H9 (cell line): ENCODE measurements at regions not wholly inside any gene's neighbourhood (a gene's known extent, or its start where the extent isn't known, plus 50 kb on each side); places are given as distances from the start of the nearest gene placed in this dataset.

Experiments
- DNase-seq: peaks from one replicate; pipeline ENCODE4 v3.0.0-alpha.2; 2017
- H2AFZ ChIP-seq: one replicate; pipeline ENCODE4 v1.6.1; 2013; ENCODE audit warnings: mild to moderate bottlenecking, low read length, control low read depth, moderate library complexity
- H2AK5ac ChIP-seq: 2 replicates; pipeline ENCODE4 v1.6.1; 2013; ENCODE audit warnings: low read length, control low read depth, mixed read lengths; ENCODE audit not compliant: insufficient read length
- H2BK120ac ChIP-seq: one replicate; pipeline ENCODE4 v1.6.1; 2013; ENCODE audit warnings: low read depth, mild to moderate bottlenecking, low read length, control low read depth, inconsistent platforms; ENCODE audit not compliant: poor library complexity, severe bottlenecking
- H2BK12ac ChIP-seq: 2 replicates; pipeline ENCODE4 v1.6.1; 2013; ENCODE audit warnings: low read length, control low read depth, mixed read lengths, low read depth; ENCODE audit not compliant: insufficient read length
- H2BK15ac ChIP-seq: 2 replicates; pipeline ENCODE4 v1.6.1; 2013; ENCODE audit warnings: low read depth, low read length, control low read depth
- H2BK20ac ChIP-seq: one replicate; pipeline ENCODE4 v1.6.1; 2013; ENCODE audit warnings: low read depth, mild to moderate bottlenecking, low read length, control low read depth, inconsistent platforms; ENCODE audit not compliant: poor library complexity, severe bottlenecking
- H2BK5ac ChIP-seq: 2 replicates; pipeline ENCODE4 v1.6.1; 2013; ENCODE audit warnings: low read length, control low read depth, mixed read lengths; ENCODE audit not compliant: insufficient read length
- H3K14ac ChIP-seq: 2 replicates; pipeline ENCODE4 v1.6.1; 2013; ENCODE audit warnings: low read length, control low read depth; ENCODE audit not compliant: insufficient read depth
- H3K18ac ChIP-seq: 2 replicates; pipeline ENCODE4 v1.6.1; 2013; ENCODE audit warnings: low read depth, mild to moderate bottlenecking, mixed read lengths, low read length, control low read depth; ENCODE audit not compliant: insufficient read length
- H3K23ac ChIP-seq: 2 replicates; pipeline ENCODE4 v1.6.1; 2013; ENCODE audit warnings: low read length, control low read depth, mixed read lengths, low read depth; ENCODE audit not compliant: insufficient read length
- H3K23me2 ChIP-seq: 2 replicates; pipeline ENCODE4 v1.6.1; 2013; ENCODE audit warnings: low read depth, mild to moderate bottlenecking, mixed read lengths, low read length, control low read depth; ENCODE audit not compliant: insufficient read length, poor library complexity, severe bottlenecking
- H3K27ac ChIP-seq: 2 replicates; pipeline ENCODE4 v1.5.1; 2013; ENCODE audit warnings: low read length, control low read depth, mixed read lengths, low read depth; ENCODE audit not compliant: insufficient read length
- H3K27me3 ChIP-seq: 2 replicates; pipeline ENCODE4 v1.6.1; 2013; ENCODE audit warnings: low read length, control low read depth, inconsistent platforms; ENCODE audit not compliant: insufficient read depth
- H3K4ac ChIP-seq: 2 replicates; pipeline ENCODE4 v1.6.1; 2013; ENCODE audit warnings: low read depth, mild to moderate bottlenecking, control low read depth, inconsistent platforms, low read length, moderate library complexity
- H3K4me1 ChIP-seq: 2 replicates; pipeline ENCODE4 v1.6.1; 2013; ENCODE audit warnings: low read length, control low read depth, inconsistent platforms; ENCODE audit not compliant: insufficient read depth
- H3K4me2 ChIP-seq: 2 replicates; pipeline ENCODE4 v1.6.1; 2013; ENCODE audit warnings: low read length, control low read depth, mixed read lengths; ENCODE audit not compliant: insufficient read length, insufficient read depth
- H3K56ac ChIP-seq: 2 replicates; pipeline ENCODE4 v1.6.1; 2013; ENCODE audit warnings: low read depth, mild to moderate bottlenecking, mixed read lengths, low read length, control low read depth; ENCODE audit not compliant: insufficient read length
- H3K79me1 ChIP-seq: 2 replicates; pipeline ENCODE4 v1.6.1; 2013; ENCODE audit warnings: low read depth, mild to moderate bottlenecking, moderate library complexity, low read length, control low read depth, inconsistent platforms; ENCODE audit not compliant: insufficient read depth, poor library complexity, severe bottlenecking
- H3K79me2 ChIP-seq: 2 replicates; pipeline ENCODE4 v1.6.1; 2013; ENCODE audit warnings: low read length, control low read depth, inconsistent platforms; ENCODE audit not compliant: insufficient read depth
- H3K9ac ChIP-seq: 2 replicates; pipeline ENCODE4 v1.6.1; 2013; ENCODE audit warnings: low read length, control low read depth, mixed read lengths; ENCODE audit not compliant: insufficient read length; ENCODE audit errors: extremely low read depth
- H3K9me3 ChIP-seq: one replicate; pipeline ENCODE4 v1.6.1; 2013; ENCODE audit warnings: low read depth, low read length, inconsistent platforms; ENCODE audit not compliant: control insufficient read depth
- H3T11ph ChIP-seq: one replicate; pipeline ENCODE4 v1.6.1; 2013; ENCODE audit warnings: mild to moderate bottlenecking, low read length, control low read depth, inconsistent platforms
- H4K20me1 ChIP-seq: one replicate; pipeline ENCODE4 v1.6.1; 2013; ENCODE audit not compliant: control insufficient read depth, insufficient read length, insufficient read depth
- H4K5ac ChIP-seq: 2 replicates; pipeline ENCODE4 v1.6.1; 2013; ENCODE audit warnings: low read depth, mild to moderate bottlenecking, mixed read lengths, low read length, control low read depth; ENCODE audit not compliant: insufficient read length
- H4K8ac ChIP-seq: replicated peaks from 2 replicates; pipeline ENCODE4 v1.6.1; 2013; ENCODE audit warnings: low read length, control low read depth, mixed read lengths, low read depth; ENCODE audit not compliant: insufficient read length
- H4K91ac ChIP-seq: 2 replicates; pipeline ENCODE4 v1.6.1; 2013; ENCODE audit warnings: low read depth, mild to moderate bottlenecking, moderate library complexity, mixed read lengths, low read length, control low read depth; ENCODE audit not compliant: insufficient read length
- H3K27ac Mint-ChIP-seq, 3 experiments: 2 replicates in 2 of 3; 3 replicates in 1 of 3; pipeline ENCODE4 v1.8.0; 2020 to 2021; ENCODE audit warnings: mixed read lengths in 3 of 3, mild to moderate bottlenecking in 1 of 3, moderate library complexity in 1 of 3
- H3K27me3 Mint-ChIP-seq: 2 replicates; pipeline ENCODE4 v1.8.0; 2021; ENCODE audit warnings: low read depth, mild to moderate bottlenecking, moderate library complexity, mixed read lengths
- H3K36me3 Mint-ChIP-seq, 3 experiments: 2 replicates in 2 of 3; 3 replicates in 1 of 3; pipeline ENCODE4 v1.8.0; 2020 to 2021; ENCODE audit warnings: low read depth in 3 of 3, mixed read lengths in 3 of 3; ENCODE audit not compliant: insufficient read depth in 1 of 3
- H3K4me1 Mint-ChIP-seq, 2 experiments: 2 replicates each; pipeline ENCODE4 v1.8.0; 2020; ENCODE audit warnings: mixed read lengths in 2 of 2
- H3K4me3 Mint-ChIP-seq, 2 experiments: 2 replicates in 1 of 2; 3 replicates in 1 of 2; pipeline ENCODE4 v1.8.0; 2020 to 2021; ENCODE audit warnings: mild to moderate bottlenecking in 2 of 2, mixed read lengths in 2 of 2, moderate library complexity in 1 of 2
- H3K9me3 Mint-ChIP-seq, 2 experiments: 2 replicates in 1 of 2; 3 replicates in 1 of 2; pipeline ENCODE4 v1.8.0; 2020; ENCODE audit warnings: mild to moderate bottlenecking in 2 of 2, mixed read lengths in 2 of 2, moderate library complexity in 1 of 2
- WGBS: extraction: QIAGEN DNeasy Blood & Tissue Kit; methylation state at CpG from one replicate; pipeline ENCODE4 v1.1.7; 2013; ENCODE audit warnings: missing lambda C conversion rate, low lambda C conversion rate, mixed read lengths; ENCODE audit not compliant: insufficient read length; ENCODE audit errors: extremely low coverage; 5-methylcytosine and 5-hydroxymethylcytosine counted together
- TF ChIP-seq, protein P1 (sequence below): fragments of 200-600 bp; sonication (generic); conservative IDR thresholded peaks from 3 replicates; pipeline ENCODE4 v1.8.0; 2021; ENCODE audit warnings: antibody characterized with exemption, mild to moderate bottlenecking

DNA sequence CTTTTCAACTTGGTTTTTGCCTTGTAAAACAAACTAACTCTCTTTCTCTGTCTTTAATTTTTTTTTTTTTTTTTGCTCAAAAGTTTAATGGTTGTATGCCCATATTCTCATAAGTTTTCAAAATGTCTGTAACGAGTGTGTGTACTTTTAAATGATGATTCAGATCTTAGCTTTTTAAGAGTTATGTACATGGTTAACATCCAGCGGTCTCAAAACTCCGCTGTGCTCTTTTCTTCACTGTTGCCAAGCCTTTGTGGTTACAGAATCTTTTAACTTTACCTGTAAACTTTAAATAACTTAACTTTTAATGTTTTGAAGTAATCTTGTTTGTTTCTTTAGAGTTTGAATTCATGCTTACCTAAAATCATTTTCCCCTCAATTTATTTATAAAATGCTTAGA is 133.0 kb downstream of the SAMD5 start:
- no peak overlapping the region for H3K4me3 Mint-ChIP-seq
- H3K23me2 ChIP-seq = no peaks in the 10 kb centered on the region
- no peak overlapping the region for H3T11ph ChIP-seq
- WGBS = no CpG with 5 or more reads among the region's 3 CpGs
- H3K27ac Mint-ChIP-seq = no peak overlapping the region
- H4K8ac ChIP-seq = no peak overlapping the region
- no peaks in the 10 kb centered on the region for H3K36me3 Mint-ChIP-seq
- no peak overlapping the region for H2BK12ac ChIP-seq
- H3K79me1 ChIP-seq = no peaks in the 10 kb centered on the region
- no peak overlapping the region for H4K91ac ChIP-seq
- no peaks in the 10 kb centered on the region for H3K9me3 ChIP-seq
- H3K56ac ChIP-seq = no peak overlapping the region
- no peak overlapping the region for H2BK15ac ChIP-seq
- H3K27me3 Mint-ChIP-seq = peaks cover 1% of the 10 kb centered on the region; the same call in 1 of the 2 replicates
- no peak overlapping the region for H4K5ac ChIP-seq
- H3K23ac ChIP-seq = no peak overlapping the region
- no peaks in the 10 kb centered on the region for H3K27me3 ChIP-seq
- H2BK5ac ChIP-seq = no peak overlapping the region
- H3K9me3 Mint-ChIP-seq = no peaks in the 10 kb centered on the region
- no peak overlapping the region for H2AK5ac ChIP-seq
- H3K9ac ChIP-seq = no peak overlapping the region
- H3K4me2 ChIP-seq = no peak overlapping the region
- H3K79me2 ChIP-seq = no peaks in the 10 kb centered on the region
- no peaks in the 10 kb centered on the region for H4K20me1 ChIP-seq
- H3K18ac ChIP-seq = no peak overlapping the region
- H3K14ac ChIP-seq = no peak overlapping the region
- DNase-seq = no peak
- TF ChIP-seq, protein P1, sequence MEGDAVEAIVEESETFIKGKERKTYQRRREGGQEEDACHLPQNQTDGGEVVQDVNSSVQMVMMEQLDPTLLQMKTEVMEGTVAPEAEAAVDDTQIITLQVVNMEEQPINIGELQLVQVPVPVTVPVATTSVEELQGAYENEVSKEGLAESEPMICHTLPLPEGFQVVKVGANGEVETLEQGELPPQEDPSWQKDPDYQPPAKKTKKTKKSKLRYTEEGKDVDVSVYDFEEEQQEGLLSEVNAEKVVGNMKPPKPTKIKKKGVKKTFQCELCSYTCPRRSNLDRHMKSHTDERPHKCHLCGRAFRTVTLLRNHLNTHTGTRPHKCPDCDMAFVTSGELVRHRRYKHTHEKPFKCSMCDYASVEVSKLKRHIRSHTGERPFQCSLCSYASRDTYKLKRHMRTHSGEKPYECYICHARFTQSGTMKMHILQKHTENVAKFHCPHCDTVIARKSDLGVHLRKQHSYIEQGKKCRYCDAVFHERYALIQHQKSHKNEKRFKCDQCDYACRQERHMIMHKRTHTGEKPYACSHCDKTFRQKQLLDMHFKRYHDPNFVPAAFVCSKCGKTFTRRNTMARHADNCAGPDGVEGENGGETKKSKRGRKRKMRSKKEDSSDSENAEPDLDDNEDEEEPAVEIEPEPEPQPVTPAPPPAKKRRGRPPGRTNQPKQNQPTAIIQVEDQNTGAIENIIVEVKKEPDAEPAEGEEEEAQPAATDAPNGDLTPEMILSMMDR = no peak
- no peak overlapping the region for H2BK120ac ChIP-seq
- H2AFZ ChIP-seq = no peak overlapping the region
- no peak overlapping the region for H3K27ac ChIP-seq
- no peak overlapping the region for H2BK20ac ChIP-seq
- no peaks in the 10 kb centered on the region for H3K4me1 ChIP-seq
- H3K4ac ChIP-seq = no peak overlapping the region
- 0 out of 4 replicates have a peak, but pooled peaks cover 0 to 4% of the 10 kb centered on the region in 2 experiments for H3K4me1 Mint-ChIP-seq
